ENCODE measurements at regions not wholly inside any gene's neighbourhood (a gene's known extent, or its start where the extent isn't known, plus 50 kb on each side); places are given as distances from the start of the nearest gene placed in this dataset.

GRCh38 chr7:68155676-68156075 lies 1159.0 kb downstream of the TYW1 start:
- TF ChIP-seq, protein P1, sequence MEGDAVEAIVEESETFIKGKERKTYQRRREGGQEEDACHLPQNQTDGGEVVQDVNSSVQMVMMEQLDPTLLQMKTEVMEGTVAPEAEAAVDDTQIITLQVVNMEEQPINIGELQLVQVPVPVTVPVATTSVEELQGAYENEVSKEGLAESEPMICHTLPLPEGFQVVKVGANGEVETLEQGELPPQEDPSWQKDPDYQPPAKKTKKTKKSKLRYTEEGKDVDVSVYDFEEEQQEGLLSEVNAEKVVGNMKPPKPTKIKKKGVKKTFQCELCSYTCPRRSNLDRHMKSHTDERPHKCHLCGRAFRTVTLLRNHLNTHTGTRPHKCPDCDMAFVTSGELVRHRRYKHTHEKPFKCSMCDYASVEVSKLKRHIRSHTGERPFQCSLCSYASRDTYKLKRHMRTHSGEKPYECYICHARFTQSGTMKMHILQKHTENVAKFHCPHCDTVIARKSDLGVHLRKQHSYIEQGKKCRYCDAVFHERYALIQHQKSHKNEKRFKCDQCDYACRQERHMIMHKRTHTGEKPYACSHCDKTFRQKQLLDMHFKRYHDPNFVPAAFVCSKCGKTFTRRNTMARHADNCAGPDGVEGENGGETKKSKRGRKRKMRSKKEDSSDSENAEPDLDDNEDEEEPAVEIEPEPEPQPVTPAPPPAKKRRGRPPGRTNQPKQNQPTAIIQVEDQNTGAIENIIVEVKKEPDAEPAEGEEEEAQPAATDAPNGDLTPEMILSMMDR (IDR thresholded peaks at IDR 0.05; ENCODE audit: insufficient read depth, low read depth, low read length, missing control alignments), result no peak
- DNase-seq (ENCODE audit: low read depth), result no peak
- H3K4me3 ChIP-seq (ENCODE audit: low read depth, low read length), result no peak overlapping the region

DNA sequence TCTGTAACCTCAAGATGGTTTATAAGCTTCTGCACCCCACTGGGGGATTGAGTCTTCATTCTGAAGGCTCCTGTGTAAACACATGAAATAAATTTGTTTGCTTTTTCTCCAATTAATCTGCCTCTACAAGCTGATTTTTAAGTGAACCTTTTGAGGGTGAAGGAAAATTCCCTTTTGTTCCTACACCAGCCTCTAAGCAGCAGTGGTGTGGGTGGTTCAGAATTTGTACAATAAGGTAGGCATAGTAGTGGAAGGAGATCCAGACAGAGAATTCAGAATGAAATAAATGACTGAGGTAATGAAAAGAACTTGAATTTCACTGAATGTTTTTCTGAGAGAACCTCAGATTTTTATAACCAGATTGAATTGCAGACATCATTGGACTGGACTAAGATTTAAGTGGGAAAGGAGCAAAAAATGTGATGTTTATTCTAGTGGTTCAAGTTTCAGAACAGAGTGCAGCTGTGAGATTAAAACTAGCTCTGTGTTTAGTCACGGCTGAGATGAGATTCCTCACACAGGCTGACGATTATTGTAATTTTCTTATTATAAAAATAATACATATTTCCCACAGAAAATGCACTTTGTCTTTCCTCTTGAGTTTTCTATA lies 1162.2 kb downstream of the TYW1 start:
- no peak overlapping the region for H3K4me3 ChIP-seq (ENCODE audit: low read depth, low read length)
- DNase-seq (ENCODE audit: low read depth), result no peak
- TF ChIP-seq, protein P1 (IDR thresholded peaks at IDR 0.05; ENCODE audit: insufficient read depth, low read depth, low read length, missing control alignments), result no peak

- no peak for DNase-seq (ENCODE audit: low read depth)
- TF ChIP-seq, protein P1 (IDR thresholded peaks at IDR 0.05; ENCODE audit: insufficient read depth, low read depth, low read length, missing control alignments), result no peak
- H3K4me3 ChIP-seq (ENCODE audit: low read depth, low read length), result no peak overlapping the region
Measured at GRCh38 chr7:68162712-68163111, 1166.1 kb downstream of the TYW1 start.

DNA sequence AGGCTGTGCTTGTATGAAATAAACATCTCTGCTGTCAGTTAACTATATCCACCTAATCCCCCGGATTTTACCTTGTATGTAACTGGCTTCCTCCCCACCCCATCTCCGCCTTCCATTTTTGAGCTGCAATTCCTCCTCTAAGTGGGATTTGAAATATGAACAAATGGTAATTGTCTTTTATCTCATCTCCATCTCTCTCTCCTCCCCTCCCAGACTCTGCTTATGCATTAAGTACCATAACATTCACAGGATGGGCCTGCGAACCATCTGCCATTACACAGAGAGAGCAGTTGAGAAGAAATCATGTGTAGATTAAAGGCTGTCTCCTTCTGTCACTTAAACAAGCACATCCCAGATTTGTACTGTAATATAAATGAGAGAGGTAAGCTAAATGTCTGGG lies 1169.9 kb downstream of the TYW1 start:
- DNase-seq (ENCODE audit: low read depth), result no peak
- TF ChIP-seq, protein P1 (IDR thresholded peaks at IDR 0.05; ENCODE audit: insufficient read depth, low read depth, low read length, missing control alignments), result no peak
- H3K4me3 ChIP-seq (ENCODE audit: low read depth, low read length), result no peak overlapping the region

- DNase-seq (ENCODE audit: low read depth), result no peak
- no peak overlapping the region for H3K4me3 ChIP-seq (ENCODE audit: low read depth, low read length)
- TF ChIP-seq, protein P1 (IDR thresholded peaks at IDR 0.05; ENCODE audit: insufficient read depth, low read depth, low read length, missing control alignments), result no peak
Measured at GRCh38 chr7:68173513-68173912, 1176.9 kb downstream of the TYW1 start.

DNA sequence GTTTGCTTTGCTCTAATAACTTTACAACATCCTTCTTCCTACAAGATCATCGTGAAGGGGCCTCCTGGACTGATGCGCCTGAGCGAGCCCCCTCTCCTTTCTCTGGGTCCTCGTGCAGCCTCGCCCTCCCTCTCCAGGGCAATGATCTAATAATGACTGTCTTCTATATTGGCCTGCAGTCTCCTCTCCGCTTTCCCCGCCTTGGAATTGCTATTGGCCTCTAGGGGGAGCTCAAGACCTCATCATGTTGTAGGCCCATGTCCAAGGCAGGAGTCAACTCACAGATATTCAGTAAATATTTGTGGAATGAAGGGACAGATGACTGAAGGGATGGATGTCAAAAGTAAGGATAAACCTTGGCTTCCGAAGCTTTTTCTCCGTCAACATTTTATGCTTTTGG lies 1180.3 kb downstream of the TYW1 start:
- peak; percentile 31 for DNase-seq (ENCODE audit: low read depth)
- TF ChIP-seq, protein P1 (IDR thresholded peaks at IDR 0.05; ENCODE audit: insufficient read depth, low read depth, low read length, missing control alignments), result peak; percentile 41
- no peak overlapping the region for H3K4me3 ChIP-seq (ENCODE audit: low read depth, low read length)

- no peak overlapping the region for H3K4me3 ChIP-seq (ENCODE audit: low read depth, low read length)
- no peak for DNase-seq (ENCODE audit: low read depth)
- TF ChIP-seq, protein P1 (IDR thresholded peaks at IDR 0.05; ENCODE audit: insufficient read depth, low read depth, low read length, missing control alignments), result no peak
Measured at GRCh38 chr7:68180761-68181160, 1184.1 kb downstream of the TYW1 start.

All from GM12865 (cell line).